Calu3 (cell line): ENCODE measurements at regions not wholly inside any gene's neighbourhood (a gene's known extent, or its start where the extent isn't known, plus 50 kb on each side); places are given as distances from the start of the nearest gene placed in this dataset.

ENCODE experiments used
- BruUV-seq: library from RNA; stranded (reverse); fragments of 400-500 nt; replicated peaks from 2 replicates; lab custom pipeline; 2021; lab: Mats Ljungman, UMichigan
- CTCF ChIA-PET: fragments of 300-600 bp; sonication (Branson Sonifier 250); formaldehyde crosslinking; loops from one replicate; lab custom pipeline; 2022; ENCODE audit warnings: antibody characterized with exemption; lab: Charles Lee
- DNase-seq: peaks from one replicate; pipeline ENCODE4 v3.0.0; 2022
- H3K27ac Mint-ChIP-seq: one replicate; pipeline ENCODE4 v1.8.0; 2022; ENCODE audit warnings: mixed read lengths; ENCODE audit not compliant: unreplicated experiment
- H3K27me3 Mint-ChIP-seq: one replicate; pipeline ENCODE4 v1.8.0; 2022; ENCODE audit warnings: mixed read lengths; ENCODE audit not compliant: unreplicated experiment
- H3K36me3 Mint-ChIP-seq: one replicate; pipeline ENCODE4 v1.8.0; 2022; ENCODE audit warnings: mild to moderate bottlenecking, moderate library complexity, mixed read lengths; ENCODE audit not compliant: insufficient read depth, unreplicated experiment
- H3K4me1 Mint-ChIP-seq: one replicate; pipeline ENCODE4 v1.8.0; 2022; ENCODE audit warnings: mild to moderate bottlenecking, low read depth, mixed read lengths; ENCODE audit not compliant: unreplicated experiment
- H3K4me3 Mint-ChIP-seq: one replicate; pipeline ENCODE4 v1.8.0; 2022; ENCODE audit warnings: mild to moderate bottlenecking, low read depth, moderate library complexity, mixed read lengths; ENCODE audit not compliant: unreplicated experiment
- H3K9me3 Mint-ChIP-seq: one replicate; pipeline ENCODE4 v1.8.0; 2022; ENCODE audit warnings: low read depth, mixed read lengths; ENCODE audit not compliant: unreplicated experiment
- CTCF ChIP-seq: fragments of 200-600 bp; IDR thresholded peaks from one replicate; pipeline ENCODE4 v1.8.0; 2022; ENCODE audit warnings: antibody characterized with exemption; ENCODE audit not compliant: unreplicated experiment
- intact Hi-C: fragments of 100-400 bp; cut with micrococcal nuclease; formaldehyde crosslinking; loops from one replicate; pipeline ENCODE4 v1.10.0; 2022; ENCODE audit not compliant: unreplicated experiment

GRCh38 chr10:36817898-36818297 is 307.5 kb upstream of the ANKRD30A start:
- peaks cover 8% of the 10 kb centered on the region for H3K9me3 Mint-ChIP-seq

DNA sequence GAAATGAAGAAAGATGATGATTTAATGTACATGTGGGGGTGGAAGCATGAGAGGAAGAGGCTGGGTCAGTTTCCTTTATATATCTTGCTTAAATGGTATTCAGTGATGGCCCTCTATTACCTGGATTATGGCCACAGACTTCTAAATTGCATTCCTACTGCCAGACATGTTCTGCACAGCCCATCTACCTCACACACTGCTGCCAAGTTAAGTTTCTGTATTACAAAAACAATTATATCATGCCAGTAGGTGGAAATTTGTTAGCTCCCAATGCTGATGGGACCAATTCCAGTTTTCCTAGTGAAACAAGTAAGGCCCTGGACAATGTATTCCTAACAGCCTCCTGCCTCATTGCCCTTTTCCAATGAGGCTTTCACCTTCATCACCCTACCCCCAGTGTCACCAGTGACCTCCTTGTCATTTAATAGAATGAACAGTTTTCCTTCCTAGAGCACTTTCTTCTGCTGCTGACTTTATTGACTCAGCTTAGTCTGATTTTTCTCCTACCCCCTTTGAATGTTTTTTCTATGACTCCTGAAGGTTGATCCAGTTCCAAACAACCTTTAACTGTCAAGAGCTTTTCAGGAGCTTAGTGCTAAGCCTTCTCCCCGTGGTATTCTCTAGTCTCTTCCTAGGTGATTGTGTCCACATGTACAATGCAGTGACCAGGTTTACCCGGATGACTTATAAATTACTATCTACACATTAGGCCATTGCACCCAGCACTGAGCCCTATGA is 316.6 kb upstream of the ANKRD30A start:
- Mint-ChIP-seq H3K9me3 (no peaks in the 10 kb centered on the region), H3K27ac (no peak overlapping the region), H3K27me3 (no peaks in the 10 kb centered on the region), H3K4me1 (no peaks in the 10 kb centered on the region), H3K4me3 (no peak overlapping the region), H3K36me3 (no peaks in the 10 kb centered on the region)
- intact Hi-C loops = no loop called here
- no peak for DNase-seq
- BruUV-seq = no TSS peak
- CTCF ChIA-PET = no interaction called here
- TF ChIP-seq CTCF = no peak

More at GRCh38 chr10:36817898-36818297, 307.5 kb upstream of the ANKRD30A start:
- Mint-ChIP-seq H3K27ac (no peak overlapping the region), H3K27me3 (no peaks in the 10 kb centered on the region), H3K4me3 (no peak overlapping the region), H3K36me3 (no peaks in the 10 kb centered on the region), H3K4me1 (no peaks in the 10 kb centered on the region)
- CTCF ChIA-PET = interaction anchor here (0.6 kb wide), 2 partner anchors 29 to 409 kb away, joined by 3 to 5 read pairs; no protein-coding TSS in a partner anchor
- no TSS peak for BruUV-seq
- no peak for DNase-seq
- TF ChIP-seq CTCF = no peak
- intact Hi-C loops = no loop called here

GRCh38 chr10:36803229-36803628 is 322.2 kb upstream of the ANKRD30A start:
- CTCF ChIA-PET = interaction anchor here (0.6 kb wide), 1 partner anchor 1510 kb away, joined by 4 read pairs; no protein-coding TSS in a partner anchor

GRCh38 chr10:36802490-36803153 is 322.8 kb upstream of the ANKRD30A start:
- H3K27ac Mint-ChIP-seq = no peak overlapping the region
- CTCF ChIA-PET = interaction anchor here (0.6 kb wide), 1 partner anchor 1509 kb away, joined by 4 read pairs; no protein-coding TSS in a partner anchor

More at GRCh38 chr10:36803229-36803628, 322.2 kb upstream of the ANKRD30A start:
- Mint-ChIP-seq H3K27ac (no peak overlapping the region), H3K9me3 (peaks cover 2% of the 10 kb centered on the region), H3K27me3 (no peaks in the 10 kb centered on the region), H3K4me3 (no peak overlapping the region), H3K36me3 (no peaks in the 10 kb centered on the region), H3K4me1 (no peaks in the 10 kb centered on the region)
- intact Hi-C loops = no loop called here
- no TSS peak for BruUV-seq
- no peak for TF ChIP-seq CTCF
- no peak for DNase-seq

More at GRCh38 chr10:36802490-36803153, 322.8 kb upstream of the ANKRD30A start:
- Mint-ChIP-seq H3K4me1 (no peaks in the 10 kb centered on the region), H3K36me3 (no peaks in the 10 kb centered on the region), H3K4me3 (no peak overlapping the region), H3K27me3 (no peaks in the 10 kb centered on the region), H3K9me3 (peaks cover 2% of the 10 kb centered on the region)
- no TSS peak for BruUV-seq
- intact Hi-C loops = no loop called here
- no peak for DNase-seq
- no peak for TF ChIP-seq CTCF
